NCI-H2196 treated with DMSO at 0.1 percent for 48 hours (cell line): ENCODE measurements at regions not wholly inside any gene's neighbourhood (a gene's known extent, or its start where the extent isn't known, plus 50 kb on each side); places are given as distances from the start of the nearest gene placed in this dataset.
"Not testable (repeated sequence)": the region's sequence is repeated elsewhere in the genome, so short reads cannot be mapped to it uniquely, and the experiment has no call there.

Experiments used
- DNase-seq: peaks from one replicate; lab custom pipeline; 2025; ENCODE audit not compliant: unreplicated experiment; lab: John Stamatoyannopoulos, UW

DNA sequence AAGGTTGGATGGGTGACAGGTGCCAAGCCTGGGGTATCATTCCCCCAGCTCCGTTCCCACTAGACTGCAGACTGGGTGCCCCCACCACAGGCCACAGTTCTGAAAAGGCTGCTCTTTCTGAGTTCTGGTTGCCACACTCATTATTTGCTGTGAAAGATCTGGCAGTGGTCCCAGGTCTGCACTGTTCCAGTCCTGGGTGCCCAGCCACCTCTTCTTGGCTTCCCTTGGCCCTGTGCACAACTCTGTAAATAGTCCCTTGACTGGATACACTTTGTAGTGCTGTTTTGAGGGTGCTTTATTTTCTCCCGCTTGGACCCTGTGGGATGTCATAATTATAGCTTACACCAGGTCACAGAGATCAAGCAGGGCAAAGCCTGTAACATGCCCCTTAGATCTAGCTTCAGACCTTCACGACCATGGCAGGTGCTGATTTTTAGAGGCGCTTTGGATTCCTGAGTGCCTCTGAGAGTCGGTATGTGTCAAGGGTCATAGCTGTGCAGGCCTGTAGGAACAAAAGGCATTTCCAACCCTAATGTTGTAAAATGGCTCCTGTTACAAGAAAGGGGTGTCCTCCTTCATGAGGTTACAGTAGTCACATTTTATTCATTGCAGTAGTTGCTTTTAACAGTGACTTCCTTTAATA is 344.9 kb downstream of the ICE1 start:
- DNase-seq: no peak

DNA sequence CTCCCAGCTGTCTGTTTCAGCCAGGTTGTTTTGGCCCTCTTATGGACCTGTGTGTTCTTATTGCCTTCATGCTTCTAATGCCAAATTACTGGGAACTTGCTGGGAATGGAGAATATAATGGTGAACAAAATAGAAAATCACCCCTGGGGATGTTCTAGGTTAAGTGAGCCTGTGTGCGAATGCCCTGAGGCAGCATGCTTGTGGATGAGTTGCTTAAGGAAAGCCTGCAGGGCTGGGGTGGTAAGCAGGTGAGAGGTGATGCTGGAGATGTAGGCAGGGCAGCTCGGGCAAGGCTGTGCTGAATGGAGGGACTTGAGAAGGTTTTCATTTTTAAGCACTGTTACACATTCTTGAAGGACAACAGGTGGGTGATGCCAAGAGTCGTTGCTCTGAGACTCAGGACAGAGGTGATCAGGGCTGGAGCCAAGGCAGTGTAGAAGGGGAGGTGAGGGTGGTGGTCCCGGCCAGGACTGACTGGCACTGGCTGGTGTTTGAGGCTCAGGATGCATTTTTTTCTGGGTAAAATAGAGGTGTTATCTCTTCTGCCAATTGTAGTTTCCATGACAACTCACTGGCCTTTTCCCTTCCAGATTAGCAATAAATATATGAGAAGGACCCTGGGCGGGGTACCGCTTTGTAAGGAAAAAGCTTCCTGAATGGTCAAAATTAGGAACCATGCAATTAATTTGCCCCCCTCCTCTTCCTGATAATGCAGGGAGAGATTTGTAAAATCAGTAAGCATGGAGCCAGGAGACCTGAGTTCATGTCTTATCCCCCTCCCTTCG is 342.8 kb downstream of the ICE1 start:
- no peak for DNase-seq

DNA sequence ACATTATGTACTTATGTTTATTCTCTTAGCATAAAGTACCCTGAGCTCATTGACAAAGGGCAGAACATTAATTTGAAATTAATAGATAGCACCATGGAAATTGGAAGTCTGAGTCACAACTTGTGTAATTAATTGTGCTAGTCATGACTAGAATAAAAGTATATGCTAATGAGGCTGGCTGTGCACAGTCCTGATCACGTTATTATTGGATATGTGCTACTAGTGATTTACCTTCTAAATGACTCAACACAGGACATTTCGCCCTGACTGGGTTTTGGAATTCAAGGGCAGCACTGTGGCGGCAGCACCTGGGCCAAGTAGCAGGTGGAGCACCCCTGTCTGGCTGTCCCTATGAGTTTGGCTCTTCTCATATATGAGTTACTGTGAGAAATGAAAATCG is 341.8 kb downstream of the ICE1 start:
- no peak for DNase-seq

DNA sequence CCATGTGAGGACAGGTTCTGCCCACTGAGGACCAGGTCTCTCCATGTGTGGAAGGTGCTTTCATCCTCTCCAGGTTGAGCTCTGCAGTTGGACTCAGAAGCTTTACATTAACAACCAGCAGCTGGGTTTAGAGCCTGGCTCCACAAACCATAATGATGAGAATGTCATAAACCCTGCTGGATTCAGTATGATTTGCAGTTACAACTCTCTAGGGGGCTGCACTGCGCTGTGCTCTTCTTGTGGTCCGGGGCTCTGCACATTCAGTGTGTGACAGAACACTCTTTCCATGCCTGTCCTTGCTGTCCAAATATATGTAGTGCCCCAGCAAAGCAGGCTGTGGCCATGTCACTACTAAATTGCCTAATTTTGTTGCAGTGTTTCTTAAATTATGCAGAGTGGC is 334.3 kb downstream of the ICE1 start:
- DNase-seq: no peak

DNA sequence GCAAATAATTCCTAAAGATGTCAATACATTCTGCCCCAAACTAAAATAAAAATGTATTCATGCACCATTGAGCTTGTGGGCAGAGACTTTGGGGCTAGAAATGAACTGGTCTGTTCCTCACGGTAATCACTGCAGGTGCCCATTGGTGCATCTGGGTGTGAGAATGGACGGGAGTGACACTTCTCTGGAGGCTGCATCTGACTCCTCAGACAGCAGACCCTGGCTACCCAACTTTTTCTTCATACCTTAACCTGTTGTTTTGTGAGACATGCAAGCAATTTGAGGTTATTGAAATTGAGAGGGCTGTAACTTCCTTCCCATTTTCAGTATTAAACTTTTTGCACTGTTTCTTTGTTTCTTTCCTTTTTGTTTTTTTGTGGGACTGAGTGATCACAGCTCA is 333.4 kb downstream of the ICE1 start:
- DNase-seq: no peak

DNA sequence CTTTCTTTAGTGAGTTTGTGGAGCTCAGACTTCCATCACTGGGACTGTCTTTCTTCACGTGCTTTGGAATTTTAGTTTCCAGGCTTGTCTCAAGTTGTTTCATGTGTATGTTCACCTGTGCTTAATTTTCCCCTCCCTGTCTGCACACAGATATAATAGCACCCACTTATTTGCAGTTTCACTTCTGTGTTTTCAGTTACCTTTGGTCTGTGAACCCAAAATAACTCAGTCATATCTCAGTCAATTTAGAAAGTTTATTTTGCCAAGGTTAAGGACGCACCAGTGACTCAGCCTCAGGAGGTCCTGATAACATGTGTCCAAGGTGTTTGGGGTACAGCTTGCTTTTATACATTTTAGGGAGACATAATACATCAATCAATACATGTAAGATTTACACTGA is 330.4 kb downstream of the ICE1 start:
- DNase-seq: no peak

DNA sequence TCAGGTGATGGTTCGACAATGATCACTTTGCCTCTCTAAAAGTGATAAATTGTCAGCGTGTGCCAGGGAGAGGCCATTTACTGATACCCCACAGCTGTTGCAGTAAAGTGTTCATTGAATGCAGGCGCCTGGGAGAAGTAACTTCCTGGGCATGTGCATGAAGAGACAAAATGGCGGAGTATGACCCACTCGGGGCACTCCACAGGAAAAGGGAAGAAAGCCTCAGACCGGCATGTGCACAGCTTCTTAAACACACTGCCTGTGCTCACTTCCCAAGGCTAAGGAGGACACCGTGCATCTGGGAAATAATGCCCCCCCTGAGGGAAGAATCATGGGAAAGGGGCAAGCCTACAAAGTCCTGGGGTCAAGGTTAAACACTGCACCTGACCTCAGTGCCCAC is 329.5 kb downstream of the ICE1 start:
- DNase-seq: no peak

DNA sequence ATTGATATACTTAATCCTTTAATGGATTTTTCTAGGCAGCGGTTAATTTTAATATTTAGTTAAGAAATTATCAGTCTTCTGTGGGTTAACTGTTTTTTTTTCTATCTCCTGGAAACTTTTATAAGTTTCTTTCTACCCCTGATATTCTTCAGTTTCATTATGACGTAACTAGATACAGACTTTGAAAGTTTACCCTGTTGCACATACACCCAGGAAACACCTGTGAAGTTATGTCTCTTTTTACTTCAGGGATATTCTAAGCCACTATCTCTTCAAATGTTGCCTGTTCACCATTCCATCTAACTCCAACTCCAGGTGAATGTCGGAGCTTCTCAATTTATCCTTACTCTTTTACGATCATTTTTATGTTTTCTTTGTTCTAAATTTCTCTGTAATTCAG is 329.0 kb downstream of the ICE1 start:
- no peak for DNase-seq

DNA sequence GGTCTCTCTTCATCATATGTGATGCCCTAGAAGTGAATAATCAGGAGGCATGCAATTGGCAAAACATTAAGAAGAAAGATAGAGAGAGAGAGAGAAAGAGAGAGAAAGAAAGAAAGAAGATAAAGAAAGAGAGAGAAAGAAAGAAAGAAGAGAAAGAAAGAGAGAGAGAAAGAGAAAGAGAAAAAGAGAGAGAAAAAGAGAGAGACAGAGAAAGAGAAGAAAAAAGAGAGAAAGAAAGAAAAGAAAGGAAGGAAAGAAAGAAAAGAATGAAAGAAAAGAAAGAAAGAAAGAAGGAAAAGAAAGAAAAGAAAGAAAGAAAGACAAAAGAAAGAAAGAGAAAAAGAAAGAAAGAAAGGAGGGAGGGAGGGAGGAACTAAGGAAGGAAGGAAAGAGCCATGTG is 318.9 kb downstream of the ICE1 start:
- DNase-seq: no peak

DNA sequence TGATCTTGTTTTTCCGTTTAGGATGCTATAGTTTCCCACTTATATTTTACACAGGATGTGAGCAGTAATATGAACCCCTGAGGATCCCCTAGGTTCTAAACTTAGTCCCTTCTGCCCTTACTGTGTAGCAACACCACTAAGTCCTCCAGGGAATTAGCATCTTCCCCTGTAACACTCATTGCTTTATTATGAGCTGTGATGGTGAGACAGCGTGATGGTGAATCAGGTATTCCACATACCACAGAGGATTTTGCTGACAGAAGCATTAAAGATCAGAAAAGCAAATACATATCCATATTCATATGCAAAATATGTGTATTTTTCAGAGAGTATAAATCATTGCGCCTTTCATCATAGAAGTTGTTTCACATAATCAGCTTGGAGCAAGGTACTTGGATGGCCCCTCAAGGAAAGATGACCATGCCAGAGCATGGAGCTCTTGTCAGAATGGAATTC is 317.0 kb downstream of the ICE1 start:
- no peak for DNase-seq

DNA sequence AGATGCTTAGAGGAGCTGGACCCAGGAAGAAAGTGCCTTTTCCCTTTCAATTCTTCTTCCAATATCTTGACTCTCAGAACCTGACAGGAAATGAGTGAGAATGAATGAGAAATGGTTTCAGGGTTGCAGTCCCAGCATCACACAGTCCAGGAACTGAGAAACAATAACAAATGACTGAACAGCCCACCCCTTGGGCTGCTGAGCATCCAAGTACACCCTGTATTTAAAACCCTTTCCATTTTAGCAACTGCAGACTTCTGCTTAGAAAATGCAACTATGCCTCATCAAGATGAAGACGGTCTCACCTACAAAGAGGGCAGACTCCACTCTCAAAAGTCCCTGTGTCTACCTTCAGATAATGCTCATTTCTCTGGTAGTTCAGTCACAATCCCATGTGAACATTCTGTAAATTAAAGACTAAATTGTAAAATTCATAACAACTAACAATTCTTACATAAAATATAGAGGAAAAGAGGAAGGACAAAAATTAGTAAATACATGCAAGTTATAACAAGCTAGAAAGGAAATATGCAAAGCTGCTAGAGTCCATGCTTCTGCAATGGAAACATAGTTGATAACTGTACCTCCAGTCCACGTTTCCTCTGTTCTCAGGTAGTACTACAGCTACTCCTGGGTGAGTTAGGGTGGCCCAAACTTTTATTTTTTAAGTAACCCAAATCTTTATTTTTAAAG is 316.5 kb downstream of the ICE1 start:
- no peak for DNase-seq

DNA sequence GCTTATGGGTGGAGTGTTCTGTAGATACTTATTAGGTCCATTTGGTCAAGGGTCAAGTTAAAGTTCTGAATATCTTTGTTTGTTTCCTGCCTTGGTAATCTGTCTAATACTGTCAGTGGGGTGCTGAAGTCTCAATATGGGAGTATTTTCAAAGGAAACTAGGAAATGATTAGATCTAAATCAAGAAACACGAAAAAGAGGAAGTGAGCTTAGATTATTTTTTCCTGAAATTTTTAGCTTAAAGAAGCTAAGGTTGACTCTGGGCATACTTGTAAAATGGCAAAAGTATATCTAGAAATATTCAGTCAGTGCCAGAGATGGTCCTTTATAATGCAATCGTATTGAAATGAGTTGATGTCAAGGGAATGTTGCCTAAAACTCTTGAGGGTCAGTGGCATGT is 313.5 kb downstream of the ICE1 start:
- DNase-seq: no peak

DNA sequence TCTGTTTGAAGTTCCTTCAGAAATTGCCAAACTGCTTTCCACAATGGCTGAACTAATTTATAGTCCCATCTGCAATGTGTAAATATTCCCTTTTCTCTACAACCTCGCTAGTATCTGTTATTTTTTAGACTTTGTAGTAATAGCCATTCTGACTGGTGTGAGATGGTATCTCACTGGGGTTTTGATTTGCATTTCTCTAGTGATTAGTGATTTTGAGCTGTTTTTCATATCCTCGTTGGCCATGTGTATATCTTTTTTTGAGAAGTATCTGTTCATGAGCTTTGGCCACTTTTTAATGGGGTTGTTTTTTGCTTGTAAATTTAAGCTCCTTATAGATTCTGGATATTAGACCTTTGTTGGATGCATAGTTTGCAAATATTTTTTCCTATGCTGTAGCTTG is 310.6 kb downstream of the ICE1 start:
- DNase-seq: not testable (repeated sequence)

DNA sequence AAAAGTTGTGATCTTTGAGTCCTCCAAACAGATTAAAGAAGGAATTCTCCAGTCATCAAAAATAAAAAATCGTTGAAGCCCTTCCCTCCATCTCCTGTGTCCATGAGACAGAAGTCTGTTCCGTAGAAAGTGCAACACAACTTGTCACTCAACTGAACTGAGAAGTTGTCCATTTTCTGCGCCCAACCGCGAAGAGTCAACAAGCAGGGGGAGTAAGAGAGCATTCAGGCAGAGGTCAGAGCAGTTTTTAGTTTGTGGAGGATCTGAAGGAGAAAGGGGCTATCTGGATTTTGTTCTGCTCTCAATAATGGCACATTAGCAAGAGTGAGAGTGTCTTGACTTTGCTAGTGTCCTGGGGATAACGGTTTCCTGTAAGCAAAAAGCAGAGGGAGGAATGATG is 303.9 kb downstream of the ICE1 start:
- DNase-seq: no peak

DNA sequence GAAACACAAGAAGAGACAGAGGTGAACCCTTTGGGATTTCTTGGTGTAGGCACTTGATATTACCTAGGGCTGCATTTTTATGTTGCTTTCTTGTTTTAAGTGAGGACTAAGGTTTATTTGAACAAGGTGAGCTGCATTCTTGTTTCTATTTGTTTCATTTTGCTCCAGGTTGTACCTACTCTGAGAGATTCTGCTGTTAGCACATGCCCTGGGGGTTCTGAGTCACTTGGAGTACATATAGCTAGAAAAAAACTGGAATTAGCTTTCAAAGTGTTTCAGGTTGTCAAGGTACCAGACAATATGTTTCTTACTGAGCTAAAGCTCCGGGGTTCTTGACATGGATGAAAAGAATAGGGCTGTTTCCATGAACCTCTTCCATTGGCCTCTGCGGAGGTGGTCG is 299.4 kb downstream of the ICE1 start:
- DNase-seq: no peak

DNA sequence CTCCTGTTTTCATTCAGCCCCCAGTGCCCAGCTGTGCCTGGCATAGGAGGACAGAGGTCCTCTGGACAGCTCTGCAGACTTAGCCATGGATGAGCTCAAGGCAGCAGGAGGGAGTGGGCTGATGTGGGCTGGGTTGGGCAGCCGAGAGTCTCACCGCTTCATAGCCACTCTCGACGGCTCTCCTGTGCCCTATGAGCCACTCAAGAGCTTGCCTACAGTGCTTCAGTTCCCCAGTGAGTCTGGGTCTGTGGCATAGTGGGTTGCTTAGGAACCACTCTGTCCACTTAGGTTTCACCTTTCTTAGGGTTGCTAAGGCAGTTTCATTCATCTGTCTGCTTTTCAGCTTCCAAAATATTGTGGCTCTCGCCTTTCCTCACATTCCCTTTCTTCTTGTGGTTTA is 296.8 kb downstream of the ICE1 start:
- no peak for DNase-seq

DNA sequence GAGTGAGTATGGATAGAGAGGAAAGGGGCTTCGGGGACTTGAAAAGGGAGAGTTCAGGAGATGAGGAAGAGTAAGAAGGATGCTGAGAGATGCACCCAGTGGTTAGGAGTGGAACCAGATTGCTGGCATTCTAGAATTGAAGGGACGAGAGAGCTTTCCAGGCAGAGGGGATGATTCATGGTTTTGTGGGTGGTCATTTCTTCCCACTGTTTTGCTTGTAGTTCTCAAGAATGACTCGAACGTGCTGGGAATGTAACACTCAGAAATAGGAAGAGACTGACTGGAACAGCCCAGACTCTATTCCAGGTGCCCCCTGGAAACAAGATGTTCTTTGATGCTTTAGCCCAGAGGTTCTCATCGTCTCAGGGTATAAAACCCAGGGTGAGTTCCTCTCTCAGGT is 294.2 kb downstream of the ICE1 start:
- DNase-seq: no peak

DNA sequence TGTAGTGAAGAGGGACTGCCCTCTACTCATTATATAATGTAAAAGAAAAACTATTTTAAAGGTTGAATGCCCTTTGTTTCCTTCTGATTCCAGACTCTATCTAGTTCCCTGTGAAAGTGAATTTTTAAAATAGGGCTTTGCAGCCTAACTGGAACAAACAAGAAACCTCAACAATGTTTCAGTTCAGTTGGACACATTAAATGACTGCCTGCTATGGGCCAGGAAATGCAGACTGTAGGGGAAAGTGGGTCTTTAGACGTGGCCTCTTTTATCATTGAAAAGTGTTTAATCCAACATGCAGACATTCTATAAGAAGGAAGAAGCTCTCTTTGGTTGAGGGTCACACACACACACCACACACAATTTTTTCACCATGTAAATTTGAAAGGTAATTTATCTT is 289.1 kb downstream of the ICE1 start:
- DNase-seq: no peak

DNA sequence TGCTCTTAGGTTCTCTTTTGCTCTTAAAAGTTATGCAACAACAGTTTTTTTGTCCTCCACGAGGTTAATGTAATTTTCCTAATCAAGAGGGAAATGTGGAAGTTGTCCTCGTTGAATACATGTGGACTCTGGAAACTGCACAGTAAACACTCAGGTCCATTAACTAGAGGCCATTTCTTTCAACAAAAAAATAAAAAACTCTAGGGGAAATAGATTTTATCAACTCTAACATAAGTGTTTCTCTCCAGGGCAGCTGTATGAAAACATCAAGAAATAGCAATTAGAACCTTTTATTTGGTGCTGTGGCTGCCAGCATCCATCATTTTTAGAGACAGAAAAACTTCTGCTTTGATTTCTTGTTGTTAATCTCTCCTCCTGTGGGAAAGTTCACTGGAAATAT is 288.6 kb downstream of the ICE1 start:
- no peak for DNase-seq

DNA sequence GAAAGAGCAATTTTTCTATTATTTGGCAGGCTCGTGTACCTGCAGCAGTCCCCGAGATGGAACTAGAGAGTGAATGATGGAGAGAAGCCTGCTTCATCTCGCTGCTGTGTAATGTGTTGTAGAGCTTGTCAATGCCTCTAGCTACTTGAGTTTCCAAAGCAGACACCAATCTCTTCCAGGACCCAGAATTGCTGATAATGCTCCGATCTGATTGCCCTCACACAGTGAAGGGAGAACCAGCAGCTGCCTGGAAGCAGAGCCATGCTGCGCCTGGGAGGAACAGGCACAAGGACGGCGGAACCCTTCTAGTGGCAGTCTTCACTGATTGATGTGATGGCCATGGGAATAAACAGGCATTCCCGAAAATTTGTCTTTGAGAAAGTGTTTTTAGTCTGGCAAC is 288.0 kb downstream of the ICE1 start:
- no peak for DNase-seq

DNA sequence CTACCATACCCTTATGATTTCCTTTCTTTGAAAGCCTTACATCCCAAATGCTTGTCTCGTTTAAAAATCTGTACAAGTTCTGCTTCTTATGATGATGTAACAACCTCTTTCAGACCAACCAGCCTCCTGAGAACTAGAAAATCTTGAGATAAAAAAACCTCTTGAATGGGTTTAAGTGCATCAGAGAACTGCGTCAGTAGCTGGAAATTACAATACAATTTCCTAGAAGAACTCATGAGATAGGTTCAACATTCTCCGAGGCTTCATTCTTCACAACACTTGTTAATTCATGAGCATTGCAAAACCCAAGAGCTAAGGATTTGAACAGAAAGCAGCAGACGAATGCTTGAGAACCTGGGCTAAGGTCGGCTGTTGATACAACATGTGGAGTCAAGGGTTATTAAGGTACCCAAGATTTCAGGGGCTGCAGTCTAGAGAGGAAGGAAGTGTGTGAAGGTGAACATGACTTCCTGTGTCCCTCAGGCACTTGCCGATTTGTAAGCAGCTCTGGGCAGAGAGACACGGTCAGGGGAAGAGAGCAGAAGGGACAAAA is 286.0 kb downstream of the ICE1 start:
- no peak for DNase-seq

DNA sequence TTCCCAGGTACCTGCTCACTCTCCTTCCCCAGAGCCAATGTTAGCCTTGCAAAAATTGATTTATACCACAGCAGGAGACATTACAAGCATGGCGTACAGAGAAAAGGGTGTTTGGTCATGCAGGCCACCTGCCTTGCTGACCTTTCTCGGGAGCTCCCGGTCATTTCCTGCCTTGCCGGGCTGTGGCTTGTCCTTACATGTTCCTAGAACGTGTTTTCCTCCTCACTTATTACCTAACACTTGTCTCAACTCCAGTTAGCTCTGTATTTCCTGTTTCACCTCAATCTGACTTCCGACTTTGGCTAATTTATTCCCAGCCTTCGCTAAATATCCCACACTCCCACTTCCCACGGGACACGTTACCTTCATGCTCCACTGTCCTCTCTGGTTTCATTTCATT is 282.5 kb downstream of the ICE1 start:
- DNase-seq: no peak
